K562 (cell line): ENCODE measurements at regions not wholly inside any gene's neighbourhood (a gene's known extent, or its start where the extent isn't known, plus 50 kb on each side); places are given as distances from the start of the nearest gene placed in this dataset.

ENCODE experiments used
- ATAC-seq: fragments of 200-7000 bp; cut with Tn5 transposase; 3 replicates; pipeline ENCODE4 v1.9.1; 2020; ENCODE audit warnings: moderate library complexity
- BruUV-seq: library from RNA; stranded (reverse); fragments of 400-500 nt; replicated peaks from 2 replicates; lab custom pipeline; 2021; lab: Mats Ljungman, UMichigan
- CTCF ChIA-PET: fragments of 300-600 bp; formaldehyde crosslinking; extraction: SDS; loops from one replicate; lab custom pipeline; 2021; ENCODE audit warnings: low intra/inter-chr PET ratio; lab: Yijun Ruan, JAX
- POLR2A ChIA-PET: fragments of 300-600, 350-650 bp; sonication (Branson Sonifier 250); formaldehyde crosslinking; extraction: SDS; loops from one replicate; lab custom pipeline; 2021; ENCODE audit warnings: antibody characterized with exemption, inconsistent platforms; lab: Yijun Ruan, JAX
- DNase-seq, 4 experiments: peaks; one replicate each; pipeline versions ENCODE4 v3.0.0 to v3.0.0-alpha.2; 2011 to 2018; ENCODE audit warnings: low spot score in 3 of 4, mixed read lengths in 3 of 4; ENCODE audit errors: extremely low read depth in 1 of 4
- FAIRE-seq: peaks from 2 replicates; lab custom pipeline; 2011; peaks lifted over from hg19 to GRCh38; lab: Jason Lieb, UNC
- H2AFZ ChIP-seq: 2 replicates; pipeline ENCODE4 v1.6.0; 2011; ENCODE audit warnings: low read depth, low read length, control low read depth, inconsistent platforms
- H3K27ac ChIP-seq: fragments of 200-600 bp; 3 replicates; pipeline ENCODE4 v1.8.0; 2011; ENCODE audit warnings: low read depth, mild to moderate bottlenecking, control low read depth, inconsistent platforms, low read length, moderate library complexity, mixed read lengths; ENCODE audit errors: extremely low read depth
- H3K27me3 ChIP-seq, 2 experiments: fragments of 300-600 bp in 1 of 2; 2 replicates in 1 of 2; 3 replicates in 1 of 2; pipeline versions ENCODE4 v1.6.0 to v1.8.0; 2011; ENCODE audit warnings: inconsistent platforms in 2 of 2, low read length in 2 of 2, mild to moderate bottlenecking in 1 of 2, mixed read lengths in 1 of 2, moderate library complexity in 1 of 2; ENCODE audit not compliant: control insufficient read depth in 2 of 2, insufficient read depth in 2 of 2
- H3K36me3 ChIP-seq: fragments of 300-600 bp; 3 replicates; pipeline ENCODE4 v1.8.0; 2011; ENCODE audit warnings: mild to moderate bottlenecking, low read length, inconsistent platforms; ENCODE audit not compliant: control insufficient read depth, insufficient read depth
- H3K4me1 ChIP-seq, 2 experiments: fragments of 200-600 bp in 1 of 2; replicated peaks in 1 of 2; 2 replicates in 1 of 2; 3 replicates in 1 of 2; pipeline versions ENCODE4 v1.5.1 to v1.8.0; 2011; ENCODE audit warnings: inconsistent platforms in 2 of 2, low read length in 2 of 2, mild to moderate bottlenecking in 1 of 2, mixed read lengths in 1 of 2, moderate library complexity in 1 of 2; ENCODE audit not compliant: control insufficient read depth in 2 of 2, insufficient read depth in 2 of 2
- H3K4me2 ChIP-seq: 2 replicates; pipeline ENCODE4 v1.6.1; 2011; ENCODE audit warnings: low read length, control low read depth, inconsistent platforms, mixed read lengths; ENCODE audit not compliant: insufficient read depth
- H3K4me3 ChIP-seq: fragments of 200-600 bp; sonication (generic), shearing (Covaris generic); 2 replicates; pipeline ENCODE4 v1.5.1; 2016; ENCODE audit warnings: control low read depth, inconsistent platforms
- H3K79me2 ChIP-seq: fragments of 200-600 bp; 3 replicates; pipeline ENCODE4 v1.8.0; 2011; ENCODE audit warnings: low read length, inconsistent platforms; ENCODE audit not compliant: control insufficient read depth, insufficient read depth
- H3K9ac ChIP-seq, 2 experiments: 2 replicates each; pipeline versions ENCODE4 v1.6.0 to v1.6.1; 2011; ENCODE audit warnings: low read depth in 2 of 2, low read length in 2 of 2, control low read depth in 1 of 2, inconsistent platforms in 1 of 2, mild to moderate bottlenecking in 1 of 2, mixed read lengths in 1 of 2; ENCODE audit not compliant: insufficient read depth in 1 of 2
- H3K9me1 ChIP-seq: one replicate; pipeline ENCODE4 v1.6.0; 2011; ENCODE audit warnings: inconsistent platforms, mild to moderate bottlenecking, low read length, moderate library complexity; ENCODE audit not compliant: control insufficient read depth, insufficient read depth
- H3K9me3 ChIP-seq: replicated peaks from 2 replicates; pipeline ENCODE4 v1.5.1; 2011; ENCODE audit warnings: low read depth, low read length, inconsistent platforms; ENCODE audit not compliant: control insufficient read depth, insufficient read depth
- H4K20me1 ChIP-seq: replicated peaks from 2 replicates; pipeline ENCODE4 v1.6.1; 2011; ENCODE audit warnings: low read length, inconsistent platforms, mixed read lengths; ENCODE audit not compliant: control insufficient read depth, insufficient read depth
- GATAD2B ChIP-seq: fragments of 450-650 bp; IDR thresholded peaks from 2 replicates; pipeline ENCODE4 v1.6.1; 2017; ENCODE audit warnings: mild to moderate bottlenecking, borderline replicate concordance
- MTA1 ChIP-seq: fragments of 450-650 bp; IDR thresholded peaks from 2 replicates; pipeline ENCODE4 v1.6.1; 2017; ENCODE audit warnings: borderline replicate concordance
- THRA ChIP-seq: fragments of 450-650 bp; IDR thresholded peaks from 2 replicates; pipeline ENCODE4 v1.6.1; 2017; ENCODE audit warnings: mild to moderate bottlenecking, moderate library complexity
- WHSC1 ChIP-seq: IDR thresholded peaks from one replicate; pipeline ENCODE4 v1.6.1; 2012; ENCODE audit warnings: low read length, control low read depth, inconsistent platforms
- ZNF639 ChIP-seq, 2 experiments: fragments of 200-800 bp in 1 of 2; sonication (Bioruptor generic) in 1 of 2; sonication (generic) in 1 of 2; formaldehyde crosslinking in 1 of 2; IDR thresholded peaks in 1 of 2; conservative IDR thresholded peaks in 1 of 2; 2 replicates each; pipeline versions ENCODE4 v1.5.0 to v1.6.1; 2016 to 2020; ENCODE audit warnings: missing compliant biosample characterization in 1 of 2, missing genetic modification characterization in 1 of 2, missing genetic modification reagents in 1 of 2
- WGBS: fragments of 100-300 bp; shearing (Covaris generic); methylation state at CpG from one replicate; pipeline ENCODE4 v1.1.6; 2016; ENCODE audit warnings: low coverage, mixed read lengths; ENCODE audit not compliant: insufficient coverage; ENCODE audit errors: missing lambda C conversion rate; 5-methylcytosine and 5-hydroxymethylcytosine counted together
- in situ Hi-C: fragments of 300-500 bp; cut with MboI; formaldehyde crosslinking; loops from 4 replicates; pipeline ENCODE4 v1.15.0; 2018; ENCODE audit warnings: inconsistent platforms, mixed read lengths
- intact Hi-C: fragments of 100-400 bp; cut with micrococcal nuclease; formaldehyde crosslinking; loops from 2 replicates; pipeline ENCODE4 v1.14.2; 2022

- BruUV-seq, result no TSS peak
- FAIRE-seq (no peak), ATAC-seq (no peak), DNase-seq (no peak)
- intact Hi-C loops (no loop called here), in situ Hi-C loops (no loop called here)
- Histone ChIP-seq H3K9me3 (no peaks in the 10 kb centered on the region), H3K27ac (no peak overlapping the region), H3K4me2 (no peak overlapping the region), H3K79me2 (no peaks in the 10 kb centered on the region), H3K27me3 (no peaks in the 10 kb centered on the region), H3K4me1 (no peaks in the 10 kb centered on the region), H2AFZ (no peak overlapping the region), H3K36me3 (no peaks in the 10 kb centered on the region), H3K4me3 (no peak overlapping the region), H3K9me1 (no peaks in the 10 kb centered on the region), H4K20me1 (no peaks in the 10 kb centered on the region), H3K9ac (no peak overlapping the region)
- TF ChIP-seq ZNF639 (CRISPR knock-in tag; conservative IDR thresholded peaks at IDR 0.05 in 1 of 2, IDR thresholded peaks at IDR 0.05 in 1 of 2) (no peak), MTA1 (no peak), GATAD2B (no peak), WHSC1 (no peak), THRA (no peak)
- POLR2A ChIA-PET, result no interaction called here
- WGBS, result 22% methylated on average over 2 of the region's 2 CpGs
- CTCF ChIA-PET, result no interaction called here
Observed at GRCh38 chr1:189185097-189185496, 1292.6 kb downstream of the BRINP3 start.
